Thyroid gland (tissue), 4 donors: ENCODE measurements at regions not wholly inside any gene's neighbourhood (a gene's known extent, or its start where the extent isn't known, plus 50 kb on each side); places are given as distances from the start of the nearest gene placed in this dataset.

Experiments
- CTCF ChIP-seq, 6 experiments: fragments of 200-600 bp in 3 of 6; fragments of 450-650 bp in 3 of 6; sonication (generic) in 3 of 6; IDR thresholded peaks; one replicate each; pipeline ENCODE4 v1.5.1; 2016 to 2019; ENCODE audit warnings: antibody characterized with exemption in 6 of 6, mild to moderate bottlenecking in 2 of 6, inconsistent platforms in 1 of 6, moderate library complexity in 1 of 6
- POLR2A ChIP-seq, 2 donors: fragments of 450-650 bp; IDR thresholded peaks; one replicate each; pipeline ENCODE4 v1.6.1; 2017; ENCODE audit warnings: antibody characterized with exemption in 2 of 2, mild to moderate bottlenecking in 2 of 2, moderate library complexity in 1 of 2

- TF ChIP-seq CTCF (IDR thresholded peaks at IDR 0.05), result no peak
- TF ChIP-seq POLR2A (IDR thresholded peaks at IDR 0.05), result no peak
These were observed 1560.4 kb upstream of the GBE1 start for GRCh38 chr3:83321891-83322290.
